ENCODE measurements at regions not wholly inside any gene's neighbourhood (a gene's known extent, or its start where the extent isn't known, plus 50 kb on each side); places are given as distances from the start of the nearest gene placed in this dataset.

GRCh38 chr6:139778688-139779087, 404.2 kb upstream of the CITED2 start:
- no peak for DNase-seq (ENCODE audit: extremely low spot score)

GRCh38 chr6:139778106-139778505, 403.7 kb upstream of the CITED2 start:
- no peak for DNase-seq (ENCODE audit: extremely low spot score)
- TF ChIP-seq CTCF (IDR thresholded peaks at IDR 0.05; ENCODE audit: control extremely low read depth, extremely low read depth, low read depth, missing control alignments): no peak
- CTCF ChIA-PET: interaction anchor here (1.0 kb wide), 1 partner anchor 14 kb away, joined by 3 read pairs; no protein-coding TSS in a partner anchor
- POLR2A ChIA-PET: no interaction called here

More at GRCh38 chr6:139778688-139779087, 404.2 kb upstream of the CITED2 start:
- TF ChIP-seq CTCF (IDR thresholded peaks at IDR 0.05; ENCODE audit: control extremely low read depth, extremely low read depth, low read depth, missing control alignments): no peak
- POLR2A ChIA-PET: no interaction called here
- CTCF ChIA-PET: interaction anchor here (0.9 to 1.0 kb wide), 2 partner anchors 12 to 15 kb away, joined by 3 read pairs; no protein-coding TSS in a partner anchor

- TF ChIP-seq CTCF (IDR thresholded peaks at IDR 0.05; ENCODE audit: control extremely low read depth, extremely low read depth, low read depth, missing control alignments): no peak
- no peak for DNase-seq (ENCODE audit: extremely low spot score)
- ChIA-PET POLR2A (no interaction called here), CTCF (no interaction called here)
These were observed 402.9 kb upstream of the CITED2 start for GRCh38 chr6:139777202-139777970.

- no peak for TF ChIP-seq CTCF (IDR thresholded peaks at IDR 0.05; ENCODE audit: control extremely low read depth, extremely low read depth, low read depth, missing control alignments)
- ChIA-PET CTCF (no interaction called here), POLR2A (no interaction called here)
- DNase-seq (ENCODE audit: extremely low spot score): no peak
These were observed 401.6 kb upstream of the CITED2 start for GRCh38 chr6:139776041-139776440.

GRCh38 chr6:139768196-139768595, 393.7 kb upstream of the CITED2 start:
- TF ChIP-seq CTCF (IDR thresholded peaks at IDR 0.05; ENCODE audit: control extremely low read depth, extremely low read depth, low read depth, missing control alignments): no peak
- DNase-seq (ENCODE audit: extremely low spot score): no peak
- ChIA-PET POLR2A (no interaction called here), CTCF (interaction anchor here (1.8 to 3.2 kb wide), 2 partner anchors 9 to 14 kb away, joined by 4 to 14 read pairs; no protein-coding TSS in a partner anchor)

GRCh38 chr6:139766796-139767195, 392.3 kb upstream of the CITED2 start:
- POLR2A ChIA-PET: no interaction called here
- DNase-seq (ENCODE audit: extremely low spot score): no peak
- CTCF ChIA-PET: interaction anchor here (1.0 to 3.2 kb wide), 2 partner anchors 12 kb away, joined by 3 to 14 read pairs; no protein-coding TSS in a partner anchor
- no peak for TF ChIP-seq CTCF (IDR thresholded peaks at IDR 0.05; ENCODE audit: control extremely low read depth, extremely low read depth, low read depth, missing control alignments)
